KG1 (cell line): ENCODE measurements at regions not wholly inside any gene's neighbourhood (a gene's known extent, or its start where the extent isn't known, plus 50 kb on each side); places are given as distances from the start of the nearest gene placed in this dataset.

Source experiments
- DNase-seq: peaks from one replicate; lab custom pipeline; 2025; lab: John Stamatoyannopoulos, UW

- no peak for DNase-seq
Observed at GRCh38 chr4:160233141-160233540, 1130.3 kb downstream of the RAPGEF2 start.

- no peak for DNase-seq
Observed at GRCh38 chr4:160235285-160235684, 1132.4 kb downstream of the RAPGEF2 start.

DNA sequence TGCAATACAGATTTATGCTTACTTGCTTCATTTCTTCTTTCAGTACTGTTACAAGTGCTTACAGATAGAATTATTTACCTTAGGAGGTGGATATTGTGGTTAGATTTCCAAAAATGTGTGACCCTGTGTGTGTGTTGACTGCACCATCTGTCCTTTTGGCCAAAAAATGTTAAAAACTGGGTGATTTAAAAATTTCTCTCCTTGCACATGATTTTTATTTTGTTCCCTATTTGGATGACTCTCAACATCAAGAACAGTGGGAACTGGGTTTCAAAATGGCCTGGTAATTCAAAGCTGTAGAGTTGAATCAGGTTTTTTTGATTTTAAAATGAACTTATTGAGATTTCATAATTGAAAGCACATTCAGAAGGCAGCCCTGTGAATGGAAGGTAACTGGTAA is 1132.9 kb downstream of the RAPGEF2 start:
- no peak for DNase-seq

- DNase-seq, result no peak
Observed at GRCh38 chr4:160238790-160239189, 1135.9 kb downstream of the RAPGEF2 start.

DNA sequence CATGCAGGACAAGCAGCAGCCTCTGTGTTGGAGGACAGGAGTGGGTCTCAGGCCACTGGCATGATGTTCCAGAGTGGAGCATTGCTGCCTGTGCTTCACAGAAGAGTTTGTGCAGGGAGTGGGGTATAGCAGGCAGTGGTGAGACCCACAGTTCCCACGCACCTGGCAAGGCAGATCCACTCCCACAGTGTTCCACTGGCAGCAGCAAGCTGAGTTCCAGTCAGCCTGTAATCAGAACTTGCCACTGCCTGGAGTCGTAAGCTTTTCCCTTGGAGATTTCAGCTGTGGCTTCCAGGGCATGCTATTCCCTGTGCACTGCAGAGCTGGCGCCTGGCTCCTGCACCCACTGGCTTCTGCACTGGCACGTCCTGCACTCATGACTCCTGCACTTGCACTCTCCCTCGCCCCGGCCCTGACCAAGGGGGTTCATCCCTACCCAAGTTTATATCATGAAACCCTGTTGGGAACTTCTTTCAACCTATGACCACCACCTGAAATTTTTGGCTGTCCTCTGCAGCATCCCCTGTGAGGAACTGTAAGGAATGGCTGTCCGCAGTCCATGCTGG is 1144.3 kb downstream of the RAPGEF2 start:
- DNase-seq, result no peak

GRCh38 chr4:160251522-160252170 is 1148.8 kb downstream of the RAPGEF2 start:
- no peak for DNase-seq

GRCh38 chr4:160257318-160257717 is 1154.4 kb downstream of the RAPGEF2 start:
- DNase-seq, result no peak

DNA sequence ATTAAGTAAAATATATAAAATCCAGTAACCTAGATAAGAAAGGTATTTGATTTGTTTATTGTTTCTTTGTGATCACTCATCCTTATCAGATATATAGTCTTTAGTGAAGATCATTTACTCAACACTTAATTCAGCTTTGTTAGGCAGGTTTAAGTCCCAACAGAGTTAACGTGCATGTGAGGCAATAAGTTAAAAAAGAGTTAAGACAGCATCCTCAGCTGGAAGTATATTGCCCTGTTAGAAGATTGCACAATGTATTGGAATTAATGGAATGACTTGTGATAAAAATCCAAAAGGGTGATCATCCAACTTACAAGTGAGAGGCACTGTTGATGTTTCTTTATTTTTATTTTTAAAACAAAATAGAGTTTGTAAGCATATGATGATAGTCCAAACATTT is 1162.1 kb downstream of the RAPGEF2 start:
- DNase-seq, result no peak

- DNase-seq, result no peak
Observed at GRCh38 chr4:160265836-160266235, 1163.0 kb downstream of the RAPGEF2 start.

GRCh38 chr4:160276785-160277325 is 1174.0 kb downstream of the RAPGEF2 start:
- DNase-seq, result no peak

DNA sequence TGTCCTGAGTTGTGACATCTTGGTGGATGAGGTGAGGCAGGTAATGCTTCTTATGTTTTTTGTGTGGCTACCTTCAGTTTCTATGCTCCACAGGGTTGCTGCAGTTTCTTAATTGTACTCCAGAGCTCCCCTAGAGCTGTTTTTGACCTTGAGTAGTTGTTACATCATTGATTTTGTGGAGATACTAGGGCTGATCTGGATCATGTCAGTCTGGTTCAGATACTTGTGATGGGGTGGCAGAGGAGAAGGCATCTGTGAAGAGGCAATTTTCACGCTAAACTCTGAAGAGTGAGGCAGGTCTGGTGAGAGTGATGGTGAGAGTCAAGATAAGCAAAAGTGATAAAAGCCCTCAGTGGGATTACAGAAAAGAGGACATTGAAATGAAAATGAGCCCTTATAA is 1180.2 kb downstream of the RAPGEF2 start:
- DNase-seq, result no peak

- no peak for DNase-seq
Observed at GRCh38 chr4:160284516-160284915, 1181.6 kb downstream of the RAPGEF2 start.

DNA sequence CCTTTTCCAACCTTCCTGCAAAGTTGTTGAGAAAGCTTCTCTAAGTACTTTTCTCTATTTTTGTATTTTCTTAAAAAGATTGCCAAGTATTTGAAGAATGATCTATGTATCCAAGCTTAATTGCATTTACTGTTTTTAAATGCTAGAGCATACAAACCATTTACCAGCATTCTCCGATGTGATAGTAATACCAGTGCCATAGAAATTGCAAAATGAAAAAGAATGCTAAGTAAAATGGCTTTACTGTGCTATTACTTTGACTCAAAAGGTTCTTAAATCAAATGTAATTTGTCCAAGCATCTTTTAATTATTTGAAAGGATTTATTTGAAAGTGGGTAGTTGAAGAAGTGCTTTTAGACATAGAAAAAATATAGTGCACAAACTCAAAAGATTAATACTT is 1183.2 kb downstream of the RAPGEF2 start:
- DNase-seq, result no peak

- no peak for DNase-seq
Observed at GRCh38 chr4:160296476-160296875, 1193.6 kb downstream of the RAPGEF2 start.

DNA sequence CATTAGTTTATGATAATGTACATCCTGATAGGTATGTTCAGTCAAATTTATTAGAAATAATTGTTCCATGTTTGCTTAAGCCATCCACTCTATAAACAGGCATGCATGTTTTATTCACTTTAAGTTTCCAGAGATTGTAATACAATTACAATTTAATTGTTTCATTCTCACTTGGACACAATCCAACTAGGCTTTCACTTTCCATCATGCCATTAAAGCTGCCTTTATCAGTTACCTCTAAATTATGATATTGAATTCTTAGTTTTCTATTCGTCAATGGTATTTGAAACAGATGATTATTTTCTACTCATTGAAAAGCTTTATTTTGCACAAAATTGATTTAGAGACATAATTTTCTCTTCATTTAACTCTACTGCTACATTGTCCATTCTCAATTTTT is 1196.3 kb downstream of the RAPGEF2 start:
- no peak for DNase-seq

GRCh38 chr4:160299608-160300007 is 1196.7 kb downstream of the RAPGEF2 start:
- DNase-seq, result no peak

GRCh38 chr4:160316036-160316435 is 1213.2 kb downstream of the RAPGEF2 start:
- DNase-seq, result no peak

DNA sequence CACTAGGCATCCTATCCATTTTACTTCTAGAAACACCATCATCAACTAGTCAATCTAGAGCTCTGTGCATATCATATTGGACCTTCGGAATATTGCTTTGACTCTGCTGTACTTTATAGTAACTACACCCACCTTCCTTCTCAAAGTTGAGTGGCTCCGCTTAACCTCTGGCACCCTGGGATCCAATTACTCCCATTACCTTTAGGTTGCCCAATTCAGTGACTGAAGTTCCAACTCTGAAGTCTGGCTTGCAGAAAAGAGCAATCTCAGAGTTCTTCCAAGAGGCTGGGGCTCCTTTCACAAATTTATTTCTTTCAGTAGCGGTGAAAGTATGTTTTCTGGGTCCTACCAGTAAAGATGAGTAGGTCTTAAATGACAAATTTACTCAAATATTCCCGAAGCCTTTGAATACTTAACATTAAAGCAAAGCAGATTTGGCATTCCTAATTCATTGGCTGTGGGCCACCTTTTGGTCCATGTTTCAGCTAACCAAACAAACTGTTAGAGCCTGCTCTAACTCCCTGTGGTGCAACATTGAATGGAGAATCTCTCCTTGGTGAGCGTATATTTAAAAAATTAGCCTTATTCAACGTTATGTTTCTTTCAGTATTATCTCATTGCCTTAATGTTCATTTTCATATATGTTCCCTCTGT is 1215.8 kb downstream of the RAPGEF2 start:
- DNase-seq, result no peak

DNA sequence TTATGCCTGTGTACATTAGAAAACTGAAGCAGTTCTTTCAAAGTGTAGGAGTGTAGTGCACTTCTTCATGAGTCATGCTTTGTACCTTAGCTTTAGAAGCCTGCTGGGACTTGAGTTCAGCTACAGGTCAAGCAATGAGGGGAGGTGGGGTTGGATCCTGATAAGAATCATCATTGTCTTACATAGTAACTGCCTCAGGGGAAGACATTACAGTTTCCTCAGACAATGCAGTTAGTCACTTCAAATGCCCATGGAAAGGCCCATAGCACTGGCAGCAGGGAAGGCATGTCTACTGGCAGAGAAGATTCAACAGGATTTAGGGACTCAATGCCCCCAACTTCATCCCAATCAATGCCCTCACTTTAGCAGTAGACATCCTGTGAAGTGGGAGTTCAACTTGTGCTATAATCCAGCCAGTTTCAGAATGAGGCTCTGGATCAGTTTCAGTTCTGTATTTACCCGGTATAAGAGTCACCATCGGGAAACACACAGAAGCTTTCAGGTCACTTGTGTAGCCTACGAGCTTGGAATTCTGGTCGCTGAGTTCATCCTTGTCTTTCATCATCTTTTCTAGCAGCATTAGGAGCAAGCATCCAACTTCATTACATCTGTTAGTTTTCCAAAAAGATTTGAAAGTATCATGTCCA is 1216.5 kb downstream of the RAPGEF2 start:
- DNase-seq, result no peak

DNA sequence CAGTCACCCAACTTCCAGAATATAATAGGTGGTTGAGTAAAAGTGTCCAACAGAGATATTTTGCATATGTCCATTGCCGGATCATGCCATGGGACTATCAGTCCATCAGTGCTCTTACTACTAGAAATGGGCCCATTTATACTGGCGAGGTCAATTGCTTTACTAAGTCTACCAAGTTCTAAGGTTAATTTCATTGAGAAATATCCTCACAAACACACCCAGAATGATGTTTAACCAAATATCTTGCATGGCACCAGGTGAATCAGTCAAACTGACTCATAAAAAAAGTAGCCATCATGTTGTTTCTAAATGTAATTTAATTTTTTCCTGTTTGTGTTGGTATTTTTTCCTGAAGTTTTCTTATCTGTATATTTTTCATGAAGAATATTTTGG is 1217.0 kb downstream of the RAPGEF2 start:
- DNase-seq, result no peak

DNA sequence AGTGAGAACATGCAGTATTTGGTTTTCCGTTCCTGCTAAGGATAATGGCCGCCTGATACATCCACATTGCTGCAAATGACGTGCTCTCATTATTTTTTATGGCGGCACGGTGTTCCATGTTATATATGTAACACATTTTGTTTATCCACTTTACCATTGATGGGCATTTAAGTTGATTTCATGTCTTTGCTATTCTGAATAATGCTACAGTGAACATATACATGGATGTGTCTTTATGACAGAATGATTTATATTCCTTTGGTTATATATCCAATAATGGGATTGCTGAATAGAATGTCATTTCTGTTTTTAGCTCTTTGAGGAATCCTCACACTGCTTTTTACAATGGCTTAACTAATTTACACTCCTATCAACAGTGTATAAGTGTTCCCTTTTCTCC is 1223.2 kb downstream of the RAPGEF2 start:
- no peak for DNase-seq

- no peak for DNase-seq
Observed at GRCh38 chr4:160347197-160347596, 1244.3 kb downstream of the RAPGEF2 start.

- no peak for DNase-seq
Observed at GRCh38 chr4:160350944-160351343, 1248.1 kb downstream of the RAPGEF2 start.
